Left forelimb (tissue), 1 donor: ENCODE measurements at regions not wholly inside any gene's neighbourhood (a gene's known extent, or its start where the extent isn't known, plus 50 kb on each side); places are given as distances from the start of the nearest gene placed in this dataset.
"Not testable (repeated sequence)": the region's sequence is repeated elsewhere in the genome, so short reads cannot be mapped to it uniquely, and the experiment has no call there.

Experiments
- DNase-seq: peaks from one replicate; pipeline ENCODE4 v3.0.0-alpha.2; 2018; ENCODE audit warnings: low spot score

DNA sequence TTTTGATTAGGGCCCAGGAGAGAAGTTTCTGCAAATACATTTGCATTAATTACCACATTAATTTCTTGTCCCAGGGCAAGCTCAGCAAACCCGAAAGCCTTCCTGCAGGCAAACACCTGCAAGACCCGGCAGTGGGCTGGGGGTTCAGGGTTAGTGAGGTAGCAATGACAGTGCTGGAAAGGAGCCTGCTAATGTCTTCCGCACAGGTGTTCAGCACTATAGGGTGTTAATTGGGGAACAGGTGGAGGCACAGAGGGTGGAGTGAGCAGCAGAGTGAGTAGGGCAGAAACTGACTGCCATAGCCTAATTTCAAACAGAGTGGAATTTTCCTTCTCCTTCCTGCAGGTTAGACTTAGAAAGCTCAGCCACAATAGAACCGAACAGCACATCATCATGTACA, 50.9 kb upstream of the UBASH3B start:
- DNase-seq: no peak

DNA sequence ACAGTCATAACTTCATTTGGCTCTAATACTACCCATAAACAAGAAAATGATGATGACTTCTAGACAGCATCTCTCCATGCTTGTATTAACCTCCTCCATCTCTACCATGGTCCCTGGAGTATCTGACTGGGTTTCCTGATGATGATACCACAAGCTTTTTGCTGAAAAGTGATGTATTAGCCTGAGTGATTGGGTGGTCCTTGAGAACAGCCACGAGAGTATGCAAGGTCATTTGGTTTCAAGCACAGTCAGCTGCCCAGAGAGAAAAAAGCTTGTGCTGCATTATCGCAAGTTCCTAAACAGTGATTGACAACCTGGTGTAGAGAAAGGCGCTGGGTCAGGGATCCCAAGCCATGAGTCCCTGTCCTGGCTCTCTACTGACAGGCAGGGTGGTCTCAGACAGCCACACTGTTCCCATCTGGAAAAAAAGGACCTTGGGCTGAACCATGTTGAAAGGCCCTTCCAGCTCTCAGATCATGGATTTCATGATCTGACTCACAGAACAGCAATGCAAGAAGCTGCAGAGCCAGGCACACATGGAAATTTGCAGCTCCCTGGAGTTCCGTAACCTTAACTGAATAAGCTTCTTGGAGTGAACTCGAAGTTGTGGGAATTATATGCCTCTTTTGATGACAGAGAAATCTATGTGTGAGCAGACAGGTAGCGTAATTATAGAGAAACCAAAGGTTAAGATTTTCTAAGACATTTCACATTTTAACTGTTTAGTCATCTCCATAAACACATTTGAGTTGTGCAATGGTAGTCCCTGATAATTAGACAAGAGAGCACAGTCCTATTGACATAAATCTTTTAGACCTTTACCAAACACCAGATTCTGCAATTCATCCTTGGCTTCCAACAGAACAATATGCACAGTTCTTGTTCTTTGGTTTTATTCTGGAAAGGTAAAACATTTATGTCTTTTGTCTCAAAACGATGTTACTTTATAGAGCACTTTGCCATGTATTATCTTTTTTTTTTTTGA, 54.1 kb upstream of the UBASH3B start:
- no peak for DNase-seq

DNA sequence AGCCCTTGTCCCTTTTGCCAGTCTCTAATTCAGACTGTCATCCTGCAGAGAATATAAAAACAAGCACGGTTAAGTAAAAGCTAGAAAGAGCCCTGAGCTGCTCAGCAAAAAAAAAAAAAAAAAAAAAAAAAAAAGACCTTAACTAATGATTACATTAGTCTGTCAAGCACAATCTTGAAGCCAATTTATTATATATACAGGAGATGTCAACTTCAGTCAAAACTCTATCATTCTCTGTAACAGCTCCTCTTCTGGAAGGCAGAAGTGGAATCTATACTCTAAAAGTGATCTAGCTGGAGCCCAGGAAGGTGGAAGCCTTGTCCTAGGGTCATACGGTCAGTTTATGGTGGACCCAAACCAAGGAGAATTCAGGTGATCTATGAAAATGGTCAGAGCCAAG, 55.2 kb upstream of the UBASH3B start:
- DNase-seq: no peak

DNA sequence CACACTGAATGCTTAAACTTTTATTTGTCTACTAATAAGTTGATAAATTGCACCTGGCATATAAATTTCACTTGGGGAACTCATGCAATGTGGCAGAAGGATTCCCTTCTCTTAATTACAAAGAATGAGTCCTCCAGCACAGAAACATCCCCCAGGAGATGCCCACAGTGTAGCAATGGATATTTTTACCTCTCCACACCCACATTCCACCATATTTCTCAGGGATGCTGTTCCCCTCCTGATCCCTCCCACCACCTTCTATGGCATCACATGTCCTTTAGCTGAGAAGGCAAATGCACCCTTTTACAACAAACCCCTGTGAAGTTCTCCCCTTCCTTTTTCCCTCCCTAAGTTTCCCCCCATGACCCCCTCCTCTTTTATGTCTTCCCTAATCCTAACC, 56.1 kb upstream of the UBASH3B start:
- DNase-seq: no peak

DNA sequence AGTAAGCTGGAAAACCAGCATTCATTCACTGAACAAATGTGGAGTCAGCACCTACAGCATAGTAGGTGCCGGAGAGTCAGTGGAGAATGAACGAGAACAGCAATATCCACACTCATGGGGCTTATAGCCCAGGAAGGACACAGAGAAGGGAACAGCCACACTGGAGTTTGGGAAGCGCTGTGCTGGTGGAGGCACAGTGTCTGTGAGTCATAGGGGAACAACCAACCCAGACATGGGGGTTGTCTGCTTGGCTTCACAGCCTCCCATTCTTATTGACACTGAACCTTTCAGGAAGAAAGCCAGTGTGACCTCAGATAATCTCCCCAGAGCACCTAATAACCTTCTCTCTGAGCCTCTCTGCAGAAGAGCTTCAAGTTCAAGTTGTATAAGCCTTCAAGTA, 56.6 kb upstream of the UBASH3B start:
- DNase-seq: no peak

DNA sequence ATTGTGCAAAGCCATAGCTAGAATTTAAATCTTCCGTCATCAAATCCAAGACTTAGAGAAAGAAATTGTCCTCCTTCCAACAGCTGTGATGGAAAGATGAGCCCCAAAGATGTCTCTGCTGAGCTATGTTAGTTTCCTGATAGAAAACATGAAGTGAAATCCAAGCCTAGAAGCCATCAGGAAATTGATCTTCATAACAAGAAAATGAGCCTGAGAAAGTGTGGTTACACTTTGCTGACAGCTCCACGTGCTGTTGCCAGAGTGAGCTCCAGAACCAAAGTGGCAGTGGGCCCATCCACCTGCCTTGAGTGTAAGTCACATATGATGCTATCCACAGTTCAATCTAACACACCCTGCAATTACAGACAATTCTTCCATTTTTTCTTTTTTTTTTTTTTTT, 58.0 kb upstream of the UBASH3B start:
- DNase-seq: no peak

DNA sequence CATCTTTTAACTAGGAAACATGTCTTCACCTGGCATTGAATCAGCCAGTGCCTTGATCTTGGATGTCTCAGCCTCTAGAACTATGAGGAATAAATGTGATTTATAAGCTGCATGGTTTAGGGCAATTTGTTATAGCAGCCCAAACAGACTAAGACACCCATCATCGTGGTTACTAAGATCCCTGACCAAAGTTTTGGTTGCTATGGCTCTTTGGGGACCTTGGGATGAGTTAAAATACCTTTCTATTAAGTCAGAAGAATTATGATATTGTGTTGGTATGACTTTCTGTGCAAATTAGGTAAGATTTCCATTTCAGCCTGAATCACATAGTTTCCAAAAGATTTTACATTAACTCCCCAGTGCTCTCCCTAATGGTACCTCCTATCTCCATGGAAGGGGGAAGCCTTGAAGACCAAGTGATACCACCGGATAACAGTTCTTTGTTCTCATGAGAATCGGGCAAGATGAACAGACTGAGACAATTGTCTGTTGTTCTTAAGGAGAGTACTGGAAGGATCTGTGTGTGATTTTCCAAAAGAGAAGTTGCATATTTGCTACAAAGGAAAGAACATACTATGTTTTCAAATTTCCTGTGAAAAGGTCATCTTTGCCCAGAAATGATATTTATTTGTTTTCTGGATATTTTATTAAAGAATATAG, 60.4 kb upstream of the UBASH3B start:
- DNase-seq: no peak

DNA sequence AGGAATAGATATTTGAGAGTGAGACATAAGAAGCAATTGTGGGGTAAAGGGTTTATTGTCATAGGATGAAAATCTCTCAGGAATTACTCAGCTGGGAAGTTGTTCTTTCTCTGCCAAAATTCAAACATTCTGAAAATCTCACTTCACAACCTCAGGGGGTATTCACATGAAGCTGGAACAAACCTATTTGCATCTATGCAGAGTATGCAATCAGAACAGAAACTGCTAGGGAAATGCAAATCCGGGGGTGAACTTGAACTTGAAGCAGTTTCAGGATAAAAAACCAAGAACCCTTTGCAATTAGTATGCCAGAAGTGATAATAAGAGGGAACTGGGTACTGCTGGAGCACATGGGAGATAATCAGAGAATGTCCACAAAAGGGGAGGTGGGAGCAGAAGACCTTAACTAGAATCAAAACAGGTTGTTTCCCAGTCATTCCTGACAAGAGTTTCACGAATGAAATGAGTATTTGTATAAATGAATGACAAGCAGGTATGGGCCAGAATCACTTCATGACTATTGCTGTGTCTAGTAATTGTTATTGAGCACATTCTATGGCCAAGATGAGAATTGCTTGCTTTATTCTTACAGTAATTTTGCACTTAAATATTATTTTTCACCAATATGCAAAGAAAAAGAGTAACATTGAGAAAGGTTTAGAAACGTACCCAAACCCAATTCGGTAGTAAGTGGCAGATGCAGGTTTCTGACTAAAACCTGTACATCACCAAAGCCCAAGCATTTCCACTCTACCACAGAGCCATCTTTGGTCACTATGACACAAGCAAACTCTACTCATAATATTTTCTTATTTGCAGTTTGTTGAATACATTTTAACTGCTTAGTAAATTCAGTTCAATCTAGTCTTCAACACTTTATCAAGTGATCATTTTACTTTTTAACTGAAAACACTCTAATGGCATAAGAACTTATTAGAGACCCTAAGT, 61.8 kb upstream of the UBASH3B start:
- no peak for DNase-seq

DNA sequence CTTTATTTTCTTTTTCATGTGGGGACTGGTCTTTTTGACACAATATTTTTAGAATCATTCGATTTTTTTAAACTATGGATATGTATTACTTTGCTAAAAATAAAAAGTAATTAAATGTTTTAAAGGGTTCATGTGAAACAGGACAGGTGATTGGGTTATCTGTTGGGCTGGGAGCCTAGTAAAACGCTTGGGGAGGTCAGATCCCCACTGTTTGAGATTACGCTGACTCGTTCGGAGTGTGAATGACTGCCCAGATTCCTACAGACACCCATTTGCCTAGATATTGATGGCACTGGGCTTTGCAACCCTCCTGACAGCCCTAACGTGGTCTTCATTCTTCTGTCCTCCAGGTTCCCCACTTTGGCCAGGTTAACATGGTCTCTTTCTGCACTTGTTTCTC, 62.9 kb upstream of the UBASH3B start:
- no peak for DNase-seq

DNA sequence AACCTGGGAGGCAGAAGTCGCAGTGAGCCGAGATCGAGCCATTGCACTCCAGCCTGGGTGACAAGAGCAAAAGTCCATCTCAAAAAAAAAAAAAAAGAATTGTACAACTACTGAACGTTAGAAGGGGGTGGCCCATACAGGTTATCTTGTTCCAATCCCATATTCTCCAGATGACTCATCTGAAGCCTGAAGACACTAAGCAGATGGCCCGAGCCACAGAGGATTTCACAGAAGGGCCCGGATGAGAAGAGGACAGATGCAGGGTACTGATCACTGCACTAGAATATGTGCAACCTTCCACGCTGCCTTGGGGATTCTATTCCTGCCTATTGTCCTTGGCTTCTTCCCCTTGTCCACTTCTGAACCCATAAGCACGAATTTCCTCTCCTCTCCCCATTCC, 70.9 kb upstream of the UBASH3B start:
- no peak for DNase-seq

DNA sequence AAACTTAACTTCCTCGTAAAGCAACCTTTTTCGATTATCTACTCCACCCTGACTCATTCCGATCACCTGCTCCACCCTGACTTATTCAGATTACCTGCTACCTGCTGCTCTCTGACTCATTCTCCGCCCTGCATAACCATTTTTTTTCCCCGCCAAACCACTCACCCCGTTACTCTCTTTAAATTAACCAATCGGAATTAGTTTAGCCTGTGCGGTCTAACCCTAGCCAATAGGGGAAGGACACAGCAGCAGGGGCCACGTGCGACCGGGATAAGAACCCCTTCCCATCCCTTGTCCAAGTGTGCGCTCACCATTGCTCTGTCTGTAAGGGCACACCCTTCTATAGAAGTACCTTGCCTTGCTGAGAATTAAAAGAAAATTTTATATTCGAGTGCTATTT, 75.5 kb upstream of the UBASH3B start:
- DNase-seq: not testable (repeated sequence)

DNA sequence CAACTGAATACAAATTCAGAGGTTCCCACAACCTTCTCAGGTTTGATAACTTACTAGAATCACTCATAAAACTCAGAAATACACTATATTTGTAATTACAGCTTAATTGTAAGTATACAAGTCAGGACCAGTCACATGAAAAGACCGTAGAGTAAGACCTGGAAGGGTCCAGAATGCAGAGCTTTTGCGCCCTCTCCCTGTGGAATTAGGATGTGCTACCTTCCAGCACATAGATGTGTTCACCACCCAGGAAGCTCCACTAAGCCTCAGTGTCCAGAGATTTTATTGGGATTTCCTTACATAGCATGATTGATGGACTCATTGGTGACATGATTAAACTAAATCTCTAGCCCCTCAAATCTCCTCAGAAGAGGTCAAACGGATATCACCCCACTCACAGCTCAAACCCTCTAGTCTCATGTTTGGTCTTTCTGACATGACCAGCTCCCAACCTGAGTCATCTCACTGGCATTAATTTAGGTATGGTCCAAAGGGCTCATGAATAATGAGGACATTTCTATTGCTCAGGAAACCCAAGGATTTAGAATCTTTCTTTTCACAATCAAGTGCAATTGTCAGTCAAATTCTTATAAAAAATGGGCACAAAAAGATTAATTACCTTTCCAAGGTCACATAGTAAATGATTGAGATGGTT, 77.2 kb upstream of the UBASH3B start:
- no peak for DNase-seq

DNA sequence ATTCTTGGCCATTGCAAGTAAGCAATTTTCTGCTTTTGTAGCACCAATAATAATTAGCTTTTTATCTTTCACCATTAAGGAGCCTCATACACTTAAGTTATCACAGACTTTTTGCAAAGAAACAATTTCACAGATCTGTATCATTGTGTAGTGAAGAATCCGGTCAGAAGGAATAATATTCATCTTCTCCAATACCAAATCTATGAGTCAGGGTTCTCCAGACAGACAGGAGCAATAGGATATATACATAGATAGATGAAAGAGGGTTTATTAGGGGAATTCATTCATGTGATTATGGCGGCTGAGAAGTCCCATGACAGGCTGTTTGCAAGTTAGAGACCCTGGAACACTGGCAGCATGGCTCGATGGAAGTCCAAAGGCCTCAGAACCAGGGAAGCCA, 82.9 kb upstream of the UBASH3B start:
- DNase-seq: no peak

DNA sequence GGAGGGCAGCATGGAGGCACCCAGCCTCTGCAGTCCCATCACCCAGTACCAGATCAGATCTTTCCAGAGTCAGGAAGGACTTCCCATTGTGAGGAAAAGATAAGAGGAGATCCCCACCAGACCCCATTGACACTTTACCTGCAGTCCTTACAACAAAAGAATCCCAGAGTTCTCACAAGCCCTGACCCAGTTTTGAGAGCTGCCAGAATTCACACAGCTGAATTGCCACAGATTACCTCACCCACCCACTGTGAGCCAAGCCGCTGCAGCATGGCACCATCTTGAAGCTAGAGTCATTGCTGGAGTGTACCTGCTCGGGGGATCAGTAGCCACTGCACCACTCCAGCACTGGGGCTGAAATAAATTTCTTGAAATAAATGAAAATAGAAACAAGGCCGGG, 91.8 kb upstream of the UBASH3B start:
- no peak for DNase-seq

DNA sequence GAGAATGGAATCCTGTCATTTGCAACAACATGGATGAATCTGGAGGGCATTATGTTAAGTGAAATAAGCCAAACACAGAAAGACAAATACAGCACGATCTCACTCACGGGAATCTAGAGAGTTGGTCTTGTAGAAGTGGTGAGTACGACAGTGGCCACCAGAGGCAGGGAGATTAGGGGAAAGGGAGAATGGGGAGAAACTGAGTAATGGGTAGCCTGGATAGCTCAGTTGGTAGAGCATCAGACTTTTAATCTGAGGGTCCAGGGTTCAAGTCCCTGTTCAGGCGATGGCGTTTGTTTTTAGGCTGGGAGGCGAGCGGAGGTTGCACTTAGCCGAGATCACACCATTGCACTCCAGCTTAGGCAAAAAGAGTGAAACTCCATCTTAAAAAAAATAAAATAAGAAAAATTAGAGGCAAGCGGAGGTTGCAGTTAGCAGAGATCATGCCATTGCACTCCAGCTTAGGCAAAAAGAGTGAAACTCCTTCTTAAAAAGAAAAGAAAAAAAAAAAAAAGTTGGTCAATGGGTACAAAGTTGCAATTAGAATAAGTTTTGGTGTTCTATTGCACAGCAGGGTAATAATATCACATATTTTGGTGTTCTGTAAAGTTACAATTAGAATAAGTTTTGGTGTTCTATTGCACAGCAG, 95.7 kb upstream of the UBASH3B start:
- no peak for DNase-seq

DNA sequence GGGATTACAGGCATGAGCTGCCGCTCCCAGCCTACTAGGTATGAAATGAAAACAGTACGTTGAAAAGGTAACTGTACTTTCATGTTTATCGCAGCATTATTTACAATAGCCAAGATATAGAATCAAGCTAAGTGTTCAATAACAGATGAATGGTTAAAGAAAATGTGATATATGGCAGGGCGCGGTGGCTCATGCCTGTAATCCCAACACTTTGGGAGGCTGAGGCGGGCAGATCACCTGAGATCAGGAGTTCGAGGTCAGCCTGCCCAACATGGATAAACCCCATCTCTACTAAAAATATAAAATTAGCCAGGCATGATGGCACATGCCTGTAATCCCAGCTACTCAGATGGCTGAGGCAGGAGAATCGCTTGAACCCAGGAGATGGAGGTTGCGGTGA, 96.3 kb upstream of the UBASH3B start:
- not testable (repeated sequence) for DNase-seq

DNA sequence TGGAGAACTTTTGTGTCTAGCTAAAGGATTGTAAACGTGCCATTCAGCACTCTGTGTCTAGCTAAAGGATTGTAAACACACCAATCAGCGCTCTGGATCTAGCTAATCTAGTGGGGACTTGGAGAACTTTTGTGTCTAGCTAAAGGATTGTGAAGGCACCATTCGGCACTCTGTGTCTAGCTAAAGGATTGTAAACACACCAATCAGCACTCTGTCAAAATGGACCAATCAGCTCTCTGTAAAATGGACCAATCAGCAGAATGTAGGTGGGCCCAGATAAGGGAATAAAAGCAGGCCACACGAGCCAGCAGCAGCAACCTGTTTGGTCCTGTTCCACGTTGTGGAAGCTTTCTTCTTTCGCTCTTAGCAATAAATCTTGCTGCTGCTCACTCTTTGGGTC, 98.4 kb upstream of the UBASH3B start:
- DNase-seq: not testable (repeated sequence)

DNA sequence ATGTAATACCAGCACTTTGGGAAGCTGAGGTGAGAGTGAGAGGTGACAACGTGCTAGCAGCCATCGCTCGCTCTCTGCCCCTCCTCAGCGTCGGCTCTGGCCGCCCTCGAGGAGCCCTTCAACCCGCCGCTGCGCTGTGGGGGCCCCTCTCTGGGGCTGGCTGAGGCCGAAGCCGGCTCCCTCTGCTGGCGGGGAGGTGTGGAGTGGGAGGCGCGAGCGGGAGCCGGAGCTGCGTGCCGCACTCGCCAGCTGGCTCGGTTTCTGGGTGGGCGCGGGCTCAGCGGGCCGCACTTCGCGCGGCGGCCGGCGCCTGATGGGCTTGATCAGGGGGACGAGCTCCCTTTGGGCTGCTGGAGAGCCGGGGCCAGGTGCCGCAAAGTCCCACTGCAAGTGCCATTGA, 98.9 kb upstream of the UBASH3B start:
- peak; percentile 84 for DNase-seq

DNA sequence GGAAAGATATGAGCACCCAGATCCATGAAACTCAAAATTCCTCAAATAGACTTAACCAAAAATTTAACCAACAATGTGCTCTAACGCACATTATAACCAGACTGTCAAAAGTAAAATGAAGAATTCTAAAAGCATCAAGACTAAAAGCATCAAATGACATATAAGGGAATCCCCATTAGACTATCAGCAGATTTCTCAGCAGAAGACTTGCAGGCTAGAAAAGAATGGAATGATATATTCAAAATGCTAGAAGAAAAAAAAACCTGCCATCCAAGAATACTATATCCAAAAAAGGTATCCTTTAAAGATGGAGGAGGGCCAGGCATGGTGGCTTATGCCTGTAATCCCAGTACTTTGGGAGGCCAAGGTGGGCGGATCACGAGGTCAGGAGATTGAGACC, 117.5 kb upstream of the UBASH3B start:
- DNase-seq: no peak

DNA sequence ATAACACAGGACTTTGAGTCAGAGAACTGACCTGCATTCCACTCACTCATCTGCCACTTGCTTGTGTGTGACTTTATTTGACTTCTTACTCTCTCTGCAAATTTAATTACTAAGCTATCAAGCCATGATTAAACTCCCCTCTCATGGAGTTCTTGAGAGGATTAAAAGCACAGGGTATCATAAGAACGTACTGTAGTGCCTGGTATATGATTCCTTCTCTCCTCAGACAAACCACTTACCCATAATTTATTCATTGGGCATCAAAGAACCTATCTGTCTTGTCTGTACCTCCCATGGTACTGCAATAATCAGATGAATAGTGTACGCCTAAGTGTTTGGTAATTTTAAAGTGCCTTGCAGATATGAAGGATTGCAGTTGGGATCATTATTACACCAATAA, 130.6 kb upstream of the UBASH3B start:
- DNase-seq: no peak
